CD4-positive, alpha-beta T cell treated with Interleukin-12 subunit alpha and Interleukin-12 subunit beta, for 1 hour (primary cell): ENCODE measurements at regions not wholly inside any gene's neighbourhood (a gene's known extent, or its start where the extent isn't known, plus 50 kb on each side); places are given as distances from the start of the nearest gene placed in this dataset.

Experiments
- DNase-seq: peaks from one replicate; pipeline ENCODE4 v3.0.0-alpha.2; 2020

- DNase-seq, result no peak
Observed at GRCh38 chr6:71531841-71532240, 243.2 kb downstream of the OGFRL1 start.

DNA sequence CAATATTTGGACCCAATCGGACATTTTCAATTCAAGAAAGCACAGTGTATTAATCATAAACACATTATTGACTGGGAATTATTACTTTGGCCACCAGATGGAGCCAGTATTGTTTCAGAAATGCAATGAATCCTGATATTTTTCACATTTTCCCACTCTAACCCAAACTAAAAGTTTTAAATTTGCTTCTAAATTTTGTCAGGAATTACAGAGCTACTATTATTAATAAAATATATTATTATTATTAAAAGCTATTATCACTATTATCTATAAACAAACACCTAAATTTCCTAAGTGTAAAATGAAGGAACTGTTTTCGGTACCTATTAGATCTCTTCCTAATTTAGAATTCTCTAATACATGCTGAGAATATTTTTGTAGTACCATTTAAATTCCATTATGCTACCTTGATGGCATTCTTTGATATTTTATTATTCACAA is 245.3 kb downstream of the OGFRL1 start:
- no peak for DNase-seq

DNA sequence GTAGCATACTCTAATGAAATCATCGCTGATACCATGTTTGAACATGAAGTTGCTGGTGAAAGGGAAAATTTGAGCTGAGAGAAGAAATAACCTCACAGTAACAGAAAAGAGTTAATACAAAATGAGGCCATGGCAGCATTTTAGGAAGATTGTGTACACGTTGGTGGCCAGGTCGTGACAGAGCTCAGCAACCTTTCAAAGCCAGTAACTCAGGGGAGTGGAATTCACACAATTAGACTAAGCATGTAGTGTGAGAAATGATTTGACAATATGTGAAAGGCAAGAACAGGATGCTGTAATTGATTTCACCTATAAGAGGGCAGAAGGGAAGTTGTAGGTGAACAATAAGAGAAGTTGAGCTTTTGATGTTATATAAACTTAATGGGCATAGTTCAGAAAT is 246.3 kb downstream of the OGFRL1 start:
- no peak for DNase-seq

- DNase-seq, result no peak
Observed at GRCh38 chr6:71537717-71538116, 249.1 kb downstream of the OGFRL1 start.

DNA sequence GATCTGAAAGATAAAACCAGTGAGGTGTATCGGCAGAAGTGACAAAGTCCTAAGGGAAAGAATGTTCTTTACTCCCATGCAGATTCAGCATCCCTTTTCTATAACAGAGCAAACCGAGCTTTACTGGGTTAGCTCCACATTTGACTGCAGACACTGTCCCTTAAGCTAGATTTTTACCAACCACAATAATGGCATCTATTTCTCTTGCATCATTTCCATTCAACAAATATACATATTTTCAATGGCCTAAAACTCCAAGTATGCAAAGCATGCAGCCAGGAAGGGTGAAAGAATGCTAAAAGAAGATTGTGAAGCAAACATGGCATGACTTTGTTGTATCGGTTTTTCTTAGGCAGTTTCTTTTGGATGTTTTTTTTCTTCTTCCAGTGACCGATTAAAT is 255.4 kb downstream of the OGFRL1 start:
- no peak for DNase-seq

DNA sequence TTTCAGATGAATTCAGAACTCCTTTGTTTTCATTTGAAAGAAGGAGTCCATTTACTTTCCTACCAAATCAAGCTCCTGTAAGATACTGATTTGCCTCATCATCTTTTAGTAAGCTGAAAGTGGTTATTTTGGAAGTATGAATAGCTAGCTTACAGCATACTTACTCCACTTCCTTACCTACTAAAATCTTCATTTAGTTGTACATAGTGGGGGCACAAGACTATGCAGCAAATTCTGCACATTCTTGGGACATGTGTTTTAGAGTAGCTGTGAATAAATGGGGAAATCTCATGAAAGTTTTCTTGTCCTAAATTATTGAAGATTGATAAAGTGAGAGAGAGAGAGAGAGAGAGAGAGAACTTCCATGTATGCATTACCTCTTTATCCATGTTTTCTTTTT is 256.3 kb downstream of the OGFRL1 start:
- no peak for DNase-seq

DNA sequence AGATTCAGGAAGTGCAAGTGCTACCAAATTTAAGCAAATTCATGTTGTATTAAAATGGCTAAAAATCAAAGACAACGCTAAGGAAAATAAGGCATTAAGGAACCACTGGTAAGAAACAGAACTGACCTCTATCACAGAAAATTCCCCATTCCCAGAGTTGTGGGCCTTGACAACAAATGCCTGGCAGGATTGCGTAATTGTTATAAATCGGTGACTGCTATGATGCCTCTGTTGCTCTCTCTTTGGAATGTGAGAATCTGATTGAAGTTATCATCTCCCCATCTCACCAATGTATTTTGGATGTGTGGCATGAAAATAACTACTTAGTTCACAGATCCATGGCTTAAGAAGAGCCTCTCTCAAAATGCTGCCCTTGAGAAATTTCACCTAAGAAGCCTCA is 257.3 kb downstream of the OGFRL1 start:
- no peak for DNase-seq

- DNase-seq, result no peak
Observed at GRCh38 chr6:71551798-71552197, 263.2 kb downstream of the OGFRL1 start.

DNA sequence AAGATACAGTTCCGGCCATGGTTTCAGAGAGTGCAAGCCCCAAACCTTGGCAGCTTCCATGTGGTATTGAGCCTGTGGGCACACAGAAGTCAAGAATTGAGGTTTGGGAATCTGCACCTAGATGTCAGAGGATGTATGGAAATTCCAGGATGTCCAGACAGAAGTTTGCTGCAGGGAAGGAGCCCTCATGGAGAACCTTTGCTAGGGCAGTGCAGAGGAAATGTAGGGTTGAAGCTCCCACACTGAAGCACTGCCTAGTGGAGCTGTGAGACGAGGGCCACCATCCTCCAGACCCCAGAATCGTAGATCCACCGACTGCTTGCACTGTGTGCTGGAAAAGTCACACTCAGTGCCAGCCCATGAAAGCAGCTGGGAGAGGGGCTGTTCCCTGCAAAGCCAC is 267.5 kb downstream of the OGFRL1 start:
- DNase-seq, result no peak

GRCh38 chr6:71558974-71559373 is 270.4 kb downstream of the OGFRL1 start:
- no peak for DNase-seq

DNA sequence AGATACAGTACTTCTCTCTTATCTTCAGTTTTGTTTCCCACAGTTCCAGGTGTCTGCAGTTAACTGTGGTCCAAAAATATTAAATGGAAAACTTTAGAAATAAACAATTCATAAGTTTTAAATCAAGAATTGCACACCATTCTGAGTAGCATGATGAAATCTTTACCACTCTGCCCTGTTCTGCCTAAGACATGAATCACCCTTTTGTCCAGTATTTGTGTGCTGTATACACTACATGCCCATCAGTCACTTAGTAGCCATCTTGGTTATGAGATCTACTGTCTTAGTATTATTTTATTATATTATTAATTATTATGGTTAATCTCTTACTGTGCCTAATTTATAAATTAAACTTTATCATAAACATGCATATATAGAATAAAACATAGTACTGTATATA is 279.0 kb downstream of the OGFRL1 start:
- no peak for DNase-seq

DNA sequence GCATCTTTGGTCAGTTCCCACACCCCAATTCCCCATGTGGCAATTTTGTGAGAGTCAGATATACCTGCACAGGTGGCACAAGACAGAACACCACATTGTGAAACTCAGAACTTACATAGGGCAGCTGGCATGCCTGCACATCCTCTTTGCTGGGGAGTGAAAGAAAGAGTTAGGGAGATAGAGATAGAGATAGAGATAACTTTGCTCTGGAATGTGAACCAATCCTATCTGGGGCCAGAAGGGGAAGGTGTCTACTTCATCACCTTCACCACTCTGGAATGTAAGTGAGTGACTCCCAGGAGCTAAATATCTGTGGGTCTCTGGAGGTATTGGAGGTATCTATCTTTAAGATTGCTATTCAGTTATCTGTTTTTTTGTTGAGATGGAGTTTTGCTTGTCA is 289.2 kb downstream of the OGFRL1 start:
- no peak for DNase-seq

- no peak for DNase-seq
Observed at GRCh38 chr6:71579902-71580301, 291.3 kb downstream of the OGFRL1 start.

- no peak for DNase-seq
Observed at GRCh38 chr6:71582820-71583219, 294.2 kb downstream of the OGFRL1 start.

- no peak for DNase-seq
Observed at GRCh38 chr6:71584712-71585436, 296.3 kb downstream of the OGFRL1 start.

DNA sequence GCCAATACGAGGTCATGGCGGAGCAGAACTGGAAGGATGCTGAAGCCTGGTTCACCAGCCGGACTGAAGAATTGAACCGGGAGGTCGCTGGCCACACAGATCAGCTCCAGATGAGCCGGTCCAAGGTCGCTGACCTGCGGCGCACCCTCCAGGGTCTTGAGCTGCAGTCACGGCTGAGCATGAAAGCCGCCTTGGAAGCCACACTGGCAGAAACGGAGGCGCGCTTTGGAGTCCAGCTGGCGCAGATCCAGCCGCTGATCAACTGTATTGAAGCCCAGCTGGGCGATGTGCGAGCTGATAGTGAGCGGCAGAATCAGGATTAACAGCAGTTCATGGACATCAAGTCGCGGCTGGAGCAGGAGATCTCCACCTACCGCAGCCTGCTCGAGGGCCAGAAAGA is 296.9 kb downstream of the OGFRL1 start:
- DNase-seq, result no peak

DNA sequence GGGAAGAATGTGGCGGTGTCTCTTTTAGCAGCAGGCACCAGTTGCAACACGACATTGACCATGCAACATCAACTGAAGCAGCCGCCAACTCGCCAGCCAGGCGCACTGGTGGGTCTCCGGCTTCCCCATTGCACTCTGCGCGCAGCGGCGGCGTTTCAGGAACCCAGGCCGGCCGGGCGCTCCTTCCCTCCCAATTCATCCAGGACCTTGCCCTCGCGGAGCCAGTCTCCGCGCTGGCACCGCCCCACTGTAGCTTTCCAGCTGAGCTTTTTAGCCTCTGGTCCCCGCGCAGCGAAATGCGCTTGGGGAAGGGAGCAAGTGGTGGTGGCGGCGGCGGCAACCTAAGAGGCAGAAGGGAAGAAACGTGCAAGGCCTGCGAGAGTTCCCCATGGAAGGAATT is 297.9 kb upstream of the RIMS1 start:
- DNase-seq, result no peak

DNA sequence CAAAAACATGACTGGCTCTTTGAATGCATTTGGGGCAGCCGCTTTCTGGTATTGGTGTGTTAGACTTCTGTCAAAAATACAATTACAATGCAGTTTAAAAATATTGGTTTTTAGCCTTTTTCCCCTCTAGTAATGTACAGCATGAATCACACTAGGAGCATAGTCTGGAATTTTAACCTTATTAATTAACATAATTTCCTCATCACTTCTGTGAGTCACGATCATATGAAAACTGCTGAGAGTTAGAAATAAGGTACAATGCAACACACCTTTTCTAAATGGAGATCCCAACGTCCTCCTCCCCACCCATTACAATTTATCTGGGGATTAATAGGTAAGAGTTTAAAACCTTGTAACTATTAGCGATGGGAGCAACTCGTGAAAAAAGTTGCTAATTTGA is 297.1 kb upstream of the RIMS1 start:
- no peak for DNase-seq

- DNase-seq, result no peak
Observed at GRCh38 chr6:71592643-71593042, 293.7 kb upstream of the RIMS1 start.

GRCh38 chr6:71599359-71599758 is 287.0 kb upstream of the RIMS1 start:
- DNase-seq, result no peak

DNA sequence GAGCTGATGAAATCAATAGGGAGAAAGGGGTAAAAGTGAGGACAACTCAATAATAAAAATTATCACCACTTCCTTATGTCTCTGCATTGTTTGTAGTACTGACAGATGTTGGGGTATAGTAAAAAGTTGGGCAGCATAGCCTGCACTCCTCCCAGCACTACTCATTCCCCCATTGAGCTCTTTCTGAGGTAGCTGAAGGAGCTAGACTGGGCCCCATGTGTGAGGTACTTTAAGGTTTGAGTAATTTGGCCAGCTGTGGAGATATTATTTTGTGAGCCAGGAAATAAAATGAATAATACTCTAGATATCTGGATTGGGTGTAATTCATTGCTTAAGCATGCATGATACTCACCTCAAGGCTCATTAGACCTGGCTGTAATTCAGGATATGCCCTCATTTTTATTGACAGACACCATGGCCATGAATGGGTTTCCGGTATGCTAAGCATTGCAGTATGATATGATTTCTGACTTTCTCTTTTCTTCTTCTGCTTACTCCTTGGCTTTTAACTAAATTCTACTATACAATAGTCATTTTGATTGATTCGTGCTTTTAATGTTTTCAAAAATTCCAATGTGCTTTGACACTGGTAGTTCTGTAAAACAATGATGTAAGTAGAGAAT is 283.9 kb upstream of the RIMS1 start:
- DNase-seq, result no peak

DNA sequence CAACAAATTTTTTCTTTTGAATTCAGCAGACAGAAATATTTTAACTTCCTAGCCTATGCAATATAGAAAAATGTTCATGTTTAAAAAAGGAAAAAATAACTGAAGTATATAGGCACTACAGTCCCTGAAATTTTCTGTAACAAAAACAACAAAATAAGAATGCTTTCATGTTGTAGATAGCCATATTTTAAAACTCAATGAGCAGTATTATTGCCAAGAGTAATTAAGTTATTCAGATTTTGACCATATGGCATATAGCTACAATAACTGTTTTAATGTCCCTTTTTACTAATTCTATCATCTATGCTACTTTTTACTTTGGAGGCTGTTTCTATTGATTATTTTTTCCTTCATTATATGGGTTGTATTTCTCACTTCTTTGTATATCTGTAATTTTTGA is 283.3 kb upstream of the RIMS1 start:
- no peak for DNase-seq

GRCh38 chr6:71608646-71609045 is 277.7 kb upstream of the RIMS1 start:
- DNase-seq, result no peak

DNA sequence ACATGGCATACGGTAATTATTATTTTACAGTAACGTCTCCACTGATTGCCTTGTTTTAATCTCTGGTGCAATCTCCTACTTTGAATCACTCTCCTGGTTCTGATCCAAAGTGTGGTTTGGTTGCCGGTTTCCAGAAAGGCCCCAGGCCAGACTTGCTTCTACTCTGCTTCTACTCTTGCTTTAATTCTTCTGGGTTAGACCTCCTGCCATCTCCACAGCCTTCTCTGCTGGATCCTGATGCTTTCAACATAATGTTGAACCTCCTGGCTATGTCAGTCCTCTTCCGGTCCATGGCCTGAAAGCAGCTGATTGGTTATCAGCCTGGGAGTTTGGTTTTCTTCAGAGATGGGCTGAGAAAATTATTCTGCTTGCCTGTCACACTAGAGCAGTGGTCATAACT is 266.5 kb upstream of the RIMS1 start:
- no peak for DNase-seq

DNA sequence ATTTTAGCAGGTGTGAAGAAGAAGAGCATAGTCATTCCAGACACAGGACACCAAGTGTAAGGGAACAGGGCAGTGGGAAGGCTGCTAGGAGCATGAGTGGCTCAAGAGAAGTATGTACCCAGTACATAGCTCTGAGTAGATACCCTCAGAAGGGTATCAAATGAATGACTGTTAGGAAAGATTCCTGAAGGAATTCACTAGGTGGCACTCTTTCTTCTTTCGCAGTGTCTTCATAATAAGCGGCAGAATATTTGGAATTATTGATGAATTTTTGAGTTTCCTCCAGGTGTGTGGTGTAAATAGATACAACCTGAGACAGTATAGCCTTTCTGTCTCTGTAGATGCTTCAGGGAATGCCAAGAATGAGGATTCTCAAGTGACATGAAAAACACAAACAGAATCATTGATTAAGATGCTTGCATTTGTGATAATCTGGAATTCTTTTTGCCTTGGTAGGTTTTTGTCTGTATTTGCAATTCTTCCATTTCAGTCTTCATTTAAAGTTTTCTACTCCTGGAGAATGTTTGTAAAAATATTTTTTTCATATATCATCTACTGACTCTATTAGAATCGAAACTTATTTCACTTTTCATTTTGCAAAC is 264.3 kb upstream of the RIMS1 start:
- DNase-seq, result no peak
